SK-N-SH (cell line): ENCODE measurements at regions not wholly inside any gene's neighbourhood (a gene's known extent, or its start where the extent isn't known, plus 50 kb on each side); places are given as distances from the start of the nearest gene placed in this dataset.

Source experiments
- CTCF ChIA-PET: fragments of 300-600, 350-600 bp; formaldehyde crosslinking; extraction: SDS; loops from one replicate; lab custom pipeline; 2021; lab: Yijun Ruan, JAX
- POLR2A ChIA-PET: fragments of 350-600 bp; sonication (Branson Sonifier 250); formaldehyde crosslinking; extraction: SDS; loops from one replicate; lab custom pipeline; 2020; ENCODE audit warnings: antibody characterized with exemption, inconsistent platforms; lab: Yijun Ruan, JAX
- DNase-seq: peaks from one replicate; pipeline ENCODE4 v3.0.0; 2012
- H2AFZ ChIP-seq: fragments of 200-600 bp; sonication (generic); 2 replicates; pipeline ENCODE4 v1.8.1; 2016; ENCODE audit warnings: antibody characterized with exemption, mild to moderate bottlenecking, low read depth
- H3F3A ChIP-seq: fragments of 200-600 bp; sonication (generic); replicated peaks from 2 replicates; pipeline ENCODE3; 2016; ENCODE audit warnings: antibody characterized with exemption, mild to moderate bottlenecking; ENCODE audit not compliant: insufficient read depth
- H3K27ac ChIP-seq, 2 experiments: fragments of 200-500 bp in 1 of 2; fragments of 200-600 bp in 1 of 2; sonication (Bioruptor generic) in 1 of 2; sonication (generic), shearing (Covaris generic) in 1 of 2; 2 replicates each; pipeline versions ENCODE4 v1.5.1 to v1.6.1; 2014 to 2016; ENCODE audit warnings: low read depth in 2 of 2, inconsistent platforms in 1 of 2, low read length in 1 of 2, mild to moderate bottlenecking in 1 of 2, mixed read lengths in 1 of 2
- H3K27me3 ChIP-seq: fragments of 200-600 bp; sonication (generic), shearing (Covaris generic); 2 replicates; pipeline ENCODE4 v1.6.1; 2016; ENCODE audit warnings: mixed run types; ENCODE audit not compliant: insufficient read depth
- H3K36me3 ChIP-seq, 2 experiments: fragments of 200-500 bp in 1 of 2; fragments of 200-600 bp in 1 of 2; sonication (Bioruptor generic) in 1 of 2; sonication (generic) in 1 of 2; replicated peaks in 1 of 2; 2 replicates each; pipeline versions ENCODE3 to v1.5.1; 2014 to 2016; ENCODE audit warnings: low read length in 1 of 2, mild to moderate bottlenecking in 1 of 2; ENCODE audit not compliant: insufficient read depth in 2 of 2, control insufficient read depth in 1 of 2
- H3K4me1 ChIP-seq, 2 experiments: fragments of 200-500 bp in 1 of 2; fragments of 200-600 bp in 1 of 2; sonication (Bioruptor generic) in 1 of 2; sonication (generic), shearing (Covaris generic) in 1 of 2; 2 replicates each; pipeline versions ENCODE4 v1.5.1 to v1.6.1; 2014 to 2016; ENCODE audit warnings: low read depth in 1 of 2, low read length in 1 of 2, mixed run types in 1 of 2; ENCODE audit not compliant: insufficient read depth in 2 of 2, control insufficient read depth in 1 of 2
- H3K4me2 ChIP-seq: fragments of 200-600 bp; sonication (generic), shearing (Covaris generic); 2 replicates; pipeline ENCODE4 v1.6.1; 2017; ENCODE audit warnings: mixed run types
- H3K4me3 ChIP-seq, 2 experiments: fragments of 200-500 bp in 1 of 2; fragments of 200-600 bp in 1 of 2; sonication (Bioruptor generic) in 1 of 2; sonication (generic), shearing (Covaris generic) in 1 of 2; 2 replicates each; pipeline versions ENCODE4 v1.5.1 to v1.8.1; 2014 to 2016; ENCODE audit warnings: low read depth in 2 of 2, inconsistent platforms in 1 of 2, low read length in 1 of 2, mild to moderate bottlenecking in 1 of 2, mixed read lengths in 1 of 2, moderate library complexity in 1 of 2
- H3K79me2 ChIP-seq: fragments of 200-600 bp; sonication (generic); 2 replicates; pipeline ENCODE4 v1.8.1; 2017; ENCODE audit warnings: mild to moderate bottlenecking; ENCODE audit not compliant: insufficient read depth
- H3K9ac ChIP-seq: fragments of 200-600 bp; sonication (generic); 2 replicates; pipeline ENCODE4 v1.6.1; 2017; ENCODE audit warnings: mixed run types
- H3K9me2 ChIP-seq: fragments of 200-600 bp; sonication (generic); 2 replicates; pipeline ENCODE4 v1.6.1; 2017; ENCODE audit warnings: mixed run types
- H3K9me3 ChIP-seq: fragments of 200-600 bp; sonication (generic); 2 replicates; pipeline ENCODE4 v1.6.1; 2017; ENCODE audit warnings: mixed run types, mild to moderate bottlenecking, moderate library complexity
- H4K20me1 ChIP-seq: fragments of 200-600 bp; sonication (generic); 2 replicates; pipeline ENCODE4 v1.6.1; 2017; ENCODE audit warnings: mild to moderate bottlenecking, mixed run types; ENCODE audit not compliant: insufficient read depth
- CHD2 ChIP-seq: fragments of 150-350 bp; IDR thresholded peaks from 2 replicates; pipeline ENCODE4 v1.6.1; 2018; ENCODE audit warnings: low read length; ENCODE audit not compliant: partially characterized antibody
- ELF1 ChIP-seq: IDR thresholded peaks from 2 replicates; pipeline ENCODE4 v1.4.0; 2012
- GATA2 ChIP-seq: sonication (generic); formaldehyde crosslinking; IDR thresholded peaks from 2 replicates; pipeline ENCODE4 v1.5.0; 2020; ENCODE audit warnings: mild to moderate bottlenecking, missing genetic modification reagents
- MEF2A ChIP-seq: IDR thresholded peaks from 2 replicates; pipeline ENCODE4 v1.4.0; 2012; ENCODE audit warnings: low read depth, borderline replicate concordance
- POLR2AphosphoS5 ChIP-seq: IDR thresholded peaks from 2 replicates; pipeline ENCODE4 v1.6.1; 2012; ENCODE audit warnings: low read depth, low read length
- RAD21 ChIP-seq: IDR thresholded peaks from 2 replicates; pipeline ENCODE4 v1.6.1; 2012; ENCODE audit warnings: mild to moderate bottlenecking, low read length
- RFX5 ChIP-seq: IDR thresholded peaks from 2 replicates; pipeline ENCODE4 v1.6.1; 2012; ENCODE audit warnings: mild to moderate bottlenecking, improper control_type of control experiment, low read length
- RXRA ChIP-seq: IDR thresholded peaks from 2 replicates; pipeline ENCODE4 v1.4.0; 2012; ENCODE audit warnings: low read depth, mild to moderate bottlenecking, borderline replicate concordance
- TAF1 ChIP-seq: IDR thresholded peaks from 2 replicates; pipeline ENCODE4 v1.6.1; 2012; ENCODE audit warnings: low read depth, mild to moderate bottlenecking, low read length, moderate library complexity, borderline replicate concordance
- TCF12 ChIP-seq: IDR thresholded peaks from 2 replicates; pipeline ENCODE4 v1.4.0; 2012
- TEAD4 ChIP-seq: IDR thresholded peaks from 2 replicates; pipeline ENCODE4 v1.4.0; 2012; ENCODE audit warnings: mild to moderate bottlenecking, borderline replicate concordance; ENCODE audit not compliant: insufficient read depth
- YY1 ChIP-seq: IDR thresholded peaks from 2 replicates; pipeline ENCODE4 v1.4.0; 2012; ENCODE audit warnings: low read depth, mild to moderate bottlenecking
- WGBS: methylation state at CpG from one replicate; pipeline ENCODE4 v1.1.6; 2017; ENCODE audit warnings: low lambda C conversion rate; 5-methylcytosine and 5-hydroxymethylcytosine counted together
- TF ChIP-seq, protein P1 (sequence below): IDR thresholded peaks from 2 replicates; pipeline ENCODE4 v1.4.0; 2012; ENCODE audit warnings: low read depth, borderline replicate concordance
- TF ChIP-seq, protein P2 (sequence below): fragments of 150-350 bp; IDR thresholded peaks from 2 replicates; pipeline ENCODE4 v1.6.1; 2016; ENCODE audit warnings: mild to moderate bottlenecking, low read depth, low read length
- TF ChIP-seq, protein P3 (sequence below): IDR thresholded peaks from 2 replicates; pipeline ENCODE4 v1.4.0; 2012; ENCODE audit warnings: low read depth
- TF ChIP-seq, protein P4 (sequence below): fragments of 150-350 bp; IDR thresholded peaks from 2 replicates; pipeline ENCODE4 v1.6.1; 2017; ENCODE audit warnings: antibody characterized with exemption, low read length, low read depth, borderline replicate concordance

DNA sequence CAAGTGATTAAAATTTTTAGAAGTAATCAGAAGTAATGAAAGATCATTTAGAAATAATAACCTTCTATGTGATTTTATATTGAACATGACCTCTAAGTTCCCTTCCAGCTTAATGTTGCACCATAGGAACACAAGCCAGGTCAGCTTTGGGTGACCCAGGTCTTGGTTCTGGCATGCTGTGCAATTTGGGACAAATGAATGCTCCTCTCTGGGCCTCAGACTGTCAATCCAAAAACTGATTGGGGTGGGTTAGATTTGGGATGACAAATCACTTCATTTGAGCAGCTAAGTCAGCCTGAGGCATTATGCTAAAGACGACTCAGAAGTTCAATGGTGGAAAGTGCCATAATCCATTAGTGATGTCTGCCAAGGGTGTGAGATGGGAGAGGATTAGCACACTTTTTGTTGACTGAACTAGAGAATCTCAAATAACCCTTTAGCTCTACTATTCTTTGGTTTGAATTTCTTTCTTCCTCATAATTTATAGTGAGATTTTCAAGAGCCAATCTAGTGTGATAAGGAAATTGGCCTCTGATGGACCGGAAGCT, 60.7 kb upstream of the BOD1 start:
- H3K27me3 ChIP-seq: no peaks in the 10 kb centered on the region
- H3K27ac ChIP-seq: no peak overlapping the region
- H3K36me3 ChIP-seq: no peaks in the 10 kb centered on the region
- H3K9ac ChIP-seq: no peak overlapping the region
- H3K9me3 ChIP-seq: no peaks in the 10 kb centered on the region
- 26% methylated on average over 2 of the region's 2 CpGs for WGBS
- H3F3A ChIP-seq: no peaks in the 10 kb centered on the region
- H4K20me1 ChIP-seq: no peaks in the 10 kb centered on the region
- H3K4me2 ChIP-seq: no peak overlapping the region
- no peak for DNase-seq
- TF ChIP-seq ELF1 (no peak), MEF2A (no peak), RFX5 (no peak), CHD2 (no peak), POLR2AphosphoS5 (no peak), RAD21 (no peak), TCF12 (no peak), TEAD4 (no peak), GATA2 (CRISPR knock-in tag) (no peak), YY1 (no peak)
- TF ChIP-seq, protein P1, sequence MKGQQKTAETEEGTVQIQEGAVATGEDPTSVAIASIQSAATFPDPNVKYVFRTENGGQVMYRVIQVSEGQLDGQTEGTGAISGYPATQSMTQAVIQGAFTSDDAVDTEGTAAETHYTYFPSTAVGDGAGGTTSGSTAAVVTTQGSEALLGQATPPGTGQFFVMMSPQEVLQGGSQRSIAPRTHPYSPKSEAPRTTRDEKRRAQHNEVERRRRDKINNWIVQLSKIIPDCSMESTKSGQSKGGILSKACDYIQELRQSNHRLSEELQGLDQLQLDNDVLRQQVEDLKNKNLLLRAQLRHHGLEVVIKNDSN: no peak
- TF ChIP-seq, protein P2, sequence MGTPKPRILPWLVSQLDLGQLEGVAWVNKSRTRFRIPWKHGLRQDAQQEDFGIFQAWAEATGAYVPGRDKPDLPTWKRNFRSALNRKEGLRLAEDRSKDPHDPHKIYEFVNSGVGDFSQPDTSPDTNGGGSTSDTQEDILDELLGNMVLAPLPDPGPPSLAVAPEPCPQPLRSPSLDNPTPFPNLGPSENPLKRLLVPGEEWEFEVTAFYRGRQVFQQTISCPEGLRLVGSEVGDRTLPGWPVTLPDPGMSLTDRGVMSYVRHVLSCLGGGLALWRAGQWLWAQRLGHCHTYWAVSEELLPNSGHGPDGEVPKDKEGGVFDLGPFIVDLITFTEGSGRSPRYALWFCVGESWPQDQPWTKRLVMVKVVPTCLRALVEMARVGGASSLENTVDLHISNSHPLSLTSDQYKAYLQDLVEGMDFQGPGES: no peak
- TF ChIP-seq, protein P3, sequence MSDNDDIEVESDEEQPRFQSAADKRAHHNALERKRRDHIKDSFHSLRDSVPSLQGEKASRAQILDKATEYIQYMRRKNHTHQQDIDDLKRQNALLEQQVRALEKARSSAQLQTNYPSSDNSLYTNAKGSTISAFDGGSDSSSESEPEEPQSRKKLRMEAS: no peak
- TF ChIP-seq, protein P4, sequence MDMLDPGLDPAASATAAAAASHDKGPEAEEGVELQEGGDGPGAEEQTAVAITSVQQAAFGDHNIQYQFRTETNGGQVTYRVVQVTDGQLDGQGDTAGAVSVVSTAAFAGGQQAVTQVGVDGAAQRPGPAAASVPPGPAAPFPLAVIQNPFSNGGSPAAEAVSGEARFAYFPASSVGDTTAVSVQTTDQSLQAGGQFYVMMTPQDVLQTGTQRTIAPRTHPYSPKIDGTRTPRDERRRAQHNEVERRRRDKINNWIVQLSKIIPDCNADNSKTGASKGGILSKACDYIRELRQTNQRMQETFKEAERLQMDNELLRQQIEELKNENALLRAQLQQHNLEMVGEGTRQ: no peak
- TF ChIP-seq, all 33 proteins: peak for 0
- ChIA-PET CTCF (interaction anchor here (1.0 to 1.5 kb wide), 3 partner anchors 14 to 40 kb away, joined by 3 to 5 read pairs (median 3); no protein-coding TSS in a partner anchor), POLR2A (no interaction called here)
- Histone ChIP-seq H3K9me2 (no peaks in the 10 kb centered on the region), H2AFZ (no peak overlapping the region), H3K79me2 (no peaks in the 10 kb centered on the region), H3K4me1 (no peaks in the 10 kb centered on the region; a peak in 1 of 4 replicates), H3K4me3 (no peak overlapping the region)

DNA sequence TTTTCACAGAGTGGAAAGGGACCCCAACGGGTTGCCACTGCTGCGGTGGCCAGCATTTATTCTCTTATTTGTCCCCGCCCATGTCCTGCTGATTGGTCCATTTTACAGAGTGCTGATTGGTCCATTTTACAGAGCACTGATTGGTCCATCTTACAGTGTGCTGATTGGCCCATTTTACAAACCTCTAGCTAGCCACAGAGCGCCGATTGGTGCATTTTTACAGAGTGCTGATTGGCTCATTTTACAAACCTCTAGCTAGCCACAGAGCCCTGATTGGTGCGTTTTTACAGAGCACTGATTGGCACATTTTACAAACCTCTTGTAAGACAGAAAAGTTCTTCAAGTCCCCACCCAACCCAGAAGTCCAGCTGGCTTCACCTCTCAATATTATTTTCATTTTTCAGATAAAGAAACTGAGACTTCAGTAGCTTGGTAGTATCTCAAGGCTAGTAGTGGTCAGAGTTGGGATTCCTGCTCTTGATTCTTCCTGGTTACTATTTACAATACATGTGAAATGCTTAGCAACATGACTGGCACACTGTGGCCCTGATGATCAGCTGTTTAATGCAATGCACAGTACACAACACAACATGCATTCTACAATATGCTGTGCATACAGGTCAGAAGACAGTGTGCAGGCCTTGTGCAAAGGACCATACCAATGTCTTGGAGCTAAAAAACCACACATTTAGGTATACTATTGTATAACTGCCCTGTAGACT, 63.6 kb upstream of the BOD1 start:
- Histone ChIP-seq H3K36me3 (no peaks in the 10 kb centered on the region), H3K4me1 (no peaks in the 10 kb centered on the region), H4K20me1 (no peaks in the 10 kb centered on the region), H3F3A (no peaks in the 10 kb centered on the region), H2AFZ (no peak overlapping the region), H3K9me3 (no peaks in the 10 kb centered on the region), H3K9ac (no peak overlapping the region), H3K4me2 (no peak overlapping the region), H3K79me2 (no peaks in the 10 kb centered on the region), H3K27ac (no peak overlapping the region), H3K9me2 (no peaks in the 10 kb centered on the region), H3K4me3 (no peak overlapping the region), H3K27me3 (no peaks in the 10 kb centered on the region)
- CTCF ChIA-PET: interaction anchor here (0.6 to 1.1 kb wide), 2 partner anchors 10 to 679 kb away, joined by 3 read pairs; no protein-coding TSS in a partner anchor
- POLR2A ChIA-PET: interaction anchor here (0.6 kb wide), 1 partner anchor 165 kb away, joined by 6 read pairs; no protein-coding TSS in a partner anchor
- TF ChIP-seq, protein P4: no peak
- TF ChIP-seq, protein P1: no peak
- TF ChIP-seq TAF1: no peak
- no peak for TF ChIP-seq RXRA
- DNase-seq: no peak
- WGBS: 62% methylated on average over 6 of the region's 6 CpGs
